Activated CD4-positive, alpha-beta T cell treated with anti-CD3 and anti-CD28 coated beads, Interleukin-2, amount 50 U/mL, for 1 hour (primary cell): ENCODE measurements at regions not wholly inside any gene's neighbourhood (a gene's known extent, or its start where the extent isn't known, plus 50 kb on each side); places are given as distances from the start of the nearest gene placed in this dataset.

ENCODE experiments used
- DNase-seq: peaks from one replicate; pipeline ENCODE4 v3.0.0-alpha.2; 2020

DNA sequence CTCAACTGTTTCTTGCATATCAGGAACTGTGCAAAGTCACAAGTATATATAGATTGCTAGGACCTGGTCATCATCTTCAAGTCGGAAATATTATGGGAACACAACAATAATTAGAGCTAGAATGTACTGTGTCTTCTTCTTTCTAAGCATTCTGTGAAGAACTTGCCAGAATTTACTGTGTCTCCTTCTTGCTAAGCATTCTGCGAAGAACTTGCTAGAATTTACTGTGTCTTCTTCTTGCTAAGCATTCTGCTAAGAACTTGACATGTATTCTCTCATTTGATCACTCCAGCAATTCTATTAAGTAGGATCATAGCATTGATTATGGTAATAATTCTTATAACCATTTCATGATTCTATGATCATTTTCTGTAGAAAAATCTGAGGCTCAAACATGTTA is 231.7 kb downstream of the FOXL1 start:
- no peak for DNase-seq

DNA sequence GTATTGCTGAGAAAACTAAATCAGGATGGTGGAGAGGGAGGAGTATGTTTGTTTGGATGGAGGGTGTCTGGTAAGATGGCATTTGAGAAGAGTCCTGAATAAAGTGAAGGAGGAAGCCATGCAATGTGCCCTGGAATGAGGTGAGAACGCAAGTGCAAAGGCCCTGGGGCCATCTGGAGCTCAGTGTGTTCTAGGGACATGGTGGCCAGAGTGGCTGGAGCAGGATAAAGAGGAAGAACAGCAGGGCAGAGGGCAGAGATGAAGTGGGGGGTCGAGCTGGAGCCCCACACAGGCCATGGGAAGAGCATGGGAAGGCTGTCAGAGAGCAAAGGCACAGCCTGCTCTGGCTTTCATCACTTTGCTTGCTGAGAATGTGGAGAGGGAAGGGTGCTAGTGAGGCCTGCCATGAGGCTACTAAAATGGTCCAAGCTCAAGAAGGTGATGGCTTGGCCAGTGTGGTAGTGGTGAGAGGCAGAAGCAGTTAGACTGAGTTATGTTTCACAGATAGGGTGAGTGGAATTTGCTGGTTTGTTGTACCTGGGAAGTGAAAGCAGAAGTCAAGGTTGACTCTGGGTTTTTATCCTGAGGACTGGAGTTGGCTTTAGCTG is 234.1 kb downstream of the FOXL1 start:
- DNase-seq, result no peak

DNA sequence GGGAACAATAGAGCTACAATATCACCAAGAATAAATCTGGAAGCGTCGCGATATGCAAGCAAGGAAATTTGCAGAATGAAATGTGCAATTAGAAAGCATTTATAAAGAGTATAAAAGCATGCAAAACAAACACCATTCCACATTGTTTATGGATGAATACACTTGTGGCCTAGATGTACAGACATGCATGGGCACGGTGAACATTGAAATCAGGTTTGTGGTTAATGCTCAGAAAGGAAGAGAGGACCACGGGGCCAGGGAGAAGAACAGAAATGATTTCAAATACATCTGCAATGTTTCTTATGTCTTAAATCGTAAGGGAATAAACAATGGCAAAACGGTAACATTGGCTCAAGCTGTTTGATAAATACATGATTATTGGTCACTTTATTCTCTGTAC is 235.9 kb downstream of the FOXL1 start:
- no peak for DNase-seq

DNA sequence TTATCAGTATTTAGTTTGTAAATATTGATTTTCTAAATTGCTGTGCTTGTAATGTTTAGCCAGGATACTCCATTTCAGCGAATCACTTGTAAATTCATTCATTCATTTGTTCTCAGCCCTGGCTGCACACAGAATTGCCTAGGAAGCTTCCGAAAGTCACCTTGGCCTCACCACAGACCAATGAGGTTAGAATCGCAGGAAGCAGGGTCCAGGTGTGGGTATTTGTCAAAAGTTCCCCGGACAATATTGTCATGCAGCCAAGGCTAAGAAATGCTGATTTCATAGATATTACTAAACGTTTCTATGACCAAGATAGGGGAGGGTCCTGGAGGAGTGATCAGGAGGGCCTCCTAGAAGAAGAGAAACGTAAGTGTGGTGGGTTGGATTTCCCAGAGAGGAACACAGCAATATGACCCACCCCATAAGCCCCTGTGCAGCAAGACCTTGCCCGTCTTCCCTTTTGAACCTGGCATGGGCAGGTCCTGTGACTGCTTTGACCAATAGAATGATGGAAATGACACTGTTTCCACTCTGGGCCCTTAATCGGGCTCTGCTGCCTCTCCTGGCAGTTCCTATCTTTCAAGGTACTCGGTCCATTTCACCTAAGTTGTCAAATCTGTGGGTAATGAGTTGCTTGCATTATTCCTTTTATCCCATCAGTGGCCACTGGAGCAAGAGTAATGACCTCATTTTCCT is 238.7 kb downstream of the FOXL1 start:
- no peak for DNase-seq

DNA sequence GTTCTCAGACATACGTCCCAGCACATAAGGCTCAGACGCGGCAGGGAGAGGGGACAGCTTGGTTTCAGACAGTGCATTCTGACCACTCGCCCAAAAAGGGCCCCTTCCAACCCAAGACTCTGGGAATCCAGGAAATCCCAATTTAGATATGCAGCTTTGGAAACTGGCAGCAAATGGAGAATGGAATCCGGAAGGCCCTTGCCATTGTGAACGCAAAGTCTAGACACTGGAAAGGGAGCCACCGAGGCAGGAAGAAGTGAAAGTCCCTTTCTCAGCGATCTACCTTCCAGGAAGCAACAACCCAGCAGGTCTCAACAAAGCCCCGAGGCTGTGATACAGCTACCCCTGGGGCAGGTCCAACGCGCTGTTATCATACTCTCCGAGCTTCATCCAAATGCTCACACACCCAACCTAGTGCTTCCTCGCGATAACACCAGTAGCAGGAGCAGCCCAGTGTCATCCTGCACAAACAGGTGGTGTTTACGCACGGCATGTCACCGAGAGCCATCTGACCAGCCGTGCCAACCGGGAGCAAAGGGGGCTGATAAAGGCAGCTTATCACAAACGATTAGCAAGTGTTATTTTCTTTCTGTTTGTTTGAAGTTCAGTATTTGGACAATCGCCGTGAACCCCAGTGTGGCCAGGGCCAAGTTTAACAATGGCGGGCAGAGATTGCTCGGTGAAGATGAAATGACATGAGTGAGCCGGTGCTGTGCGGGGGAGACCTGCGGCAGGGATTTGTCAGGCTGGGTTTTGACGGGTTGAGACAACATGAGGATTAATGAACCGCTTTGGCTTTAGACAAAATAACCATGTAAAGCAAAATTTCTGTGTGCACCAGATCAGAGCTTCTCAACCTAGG is 240.6 kb downstream of the FOXL1 start:
- DNase-seq, result no peak

DNA sequence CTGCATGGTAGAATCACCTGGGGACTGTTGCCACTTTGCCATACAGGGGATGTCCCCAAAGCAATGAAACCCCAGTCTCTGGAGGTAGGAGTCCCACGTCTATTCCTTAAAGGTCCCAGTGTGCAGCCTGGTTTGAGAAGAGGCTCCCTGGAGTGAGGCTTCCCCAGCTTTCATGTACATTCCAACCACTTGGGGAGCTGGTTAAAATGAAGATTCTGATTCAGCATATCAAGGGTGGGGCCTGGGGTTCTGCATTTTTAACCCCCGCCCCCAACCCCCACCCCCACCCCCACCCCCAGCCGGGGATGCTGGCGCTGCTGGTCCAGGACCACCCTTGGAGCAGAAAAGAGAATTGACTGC is 241.2 kb downstream of the FOXL1 start:
- DNase-seq, result no peak

DNA sequence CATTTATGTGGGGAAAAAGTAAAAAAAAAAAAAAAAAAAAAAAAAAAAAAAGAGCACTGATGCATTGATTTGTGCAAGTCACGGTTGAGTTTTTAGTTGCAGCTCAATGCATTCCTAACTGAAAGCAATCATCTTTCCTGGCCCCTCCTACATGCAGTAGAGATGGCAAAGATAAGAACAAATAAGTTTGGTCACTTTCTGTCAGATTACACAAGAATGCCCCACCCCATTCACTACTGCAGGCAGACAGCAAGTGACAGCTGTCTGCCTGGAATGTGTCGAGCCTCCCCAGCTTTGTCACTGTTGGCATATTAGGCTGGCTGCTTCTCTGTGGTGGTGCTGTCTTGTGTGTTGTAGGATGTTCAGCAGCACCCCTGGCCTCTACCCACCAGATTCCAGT is 243.5 kb downstream of the FOXL1 start:
- no peak for DNase-seq

DNA sequence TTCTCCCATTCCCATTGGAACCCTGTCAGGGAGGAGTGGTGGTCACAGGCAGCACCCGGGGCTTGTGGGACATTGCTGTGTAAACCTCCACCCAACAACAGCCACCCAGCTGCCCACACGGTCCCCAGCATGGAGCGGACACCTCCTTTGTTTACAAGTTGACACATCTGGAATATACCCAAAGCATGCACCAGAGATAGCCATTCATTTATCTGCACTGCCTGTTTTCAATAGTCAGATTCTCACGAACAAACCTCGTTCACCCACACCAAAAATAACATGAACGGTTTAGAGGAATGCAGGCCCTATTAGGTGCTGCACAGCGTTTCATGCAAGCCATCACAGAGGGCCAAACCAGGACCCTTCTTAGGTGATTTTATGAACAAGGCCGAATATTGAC is 244.8 kb downstream of the FOXL1 start:
- no peak for DNase-seq

DNA sequence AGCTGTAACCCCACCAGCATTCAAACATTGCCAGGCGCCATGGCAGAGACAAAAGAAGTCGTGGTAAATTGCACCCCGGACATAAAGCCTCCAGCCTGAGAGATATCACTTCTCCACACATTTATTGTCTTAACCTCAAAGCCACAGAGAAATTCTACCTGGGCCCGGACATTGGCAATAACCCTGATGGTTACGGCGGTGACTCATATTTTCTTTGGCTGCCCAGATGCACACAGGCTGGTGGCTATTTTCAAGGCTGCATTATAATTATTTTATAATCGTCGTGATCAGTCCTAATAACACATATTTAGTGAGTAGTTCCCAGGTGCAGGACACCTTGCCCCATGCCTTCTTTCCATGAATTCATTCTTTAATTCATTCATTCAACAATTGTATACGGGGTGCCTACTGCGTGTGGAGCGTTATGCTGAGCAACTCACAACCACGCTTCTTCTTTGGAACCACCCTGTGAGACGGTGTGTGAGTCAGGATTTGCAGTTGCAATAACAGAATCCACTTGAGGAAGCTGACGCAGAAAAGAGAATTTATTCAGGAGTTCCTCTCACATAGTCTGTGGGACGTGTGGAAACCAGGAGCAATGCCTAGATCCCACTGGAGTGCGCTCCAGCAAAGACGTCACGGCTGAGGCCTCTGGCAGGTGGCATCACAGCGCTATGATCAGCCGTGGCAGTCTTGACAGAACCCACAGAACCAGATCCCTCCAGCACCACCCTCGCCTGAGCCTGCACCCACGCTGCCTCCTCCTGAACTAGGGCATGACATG is 245.7 kb downstream of the FOXL1 start:
- no peak for DNase-seq

DNA sequence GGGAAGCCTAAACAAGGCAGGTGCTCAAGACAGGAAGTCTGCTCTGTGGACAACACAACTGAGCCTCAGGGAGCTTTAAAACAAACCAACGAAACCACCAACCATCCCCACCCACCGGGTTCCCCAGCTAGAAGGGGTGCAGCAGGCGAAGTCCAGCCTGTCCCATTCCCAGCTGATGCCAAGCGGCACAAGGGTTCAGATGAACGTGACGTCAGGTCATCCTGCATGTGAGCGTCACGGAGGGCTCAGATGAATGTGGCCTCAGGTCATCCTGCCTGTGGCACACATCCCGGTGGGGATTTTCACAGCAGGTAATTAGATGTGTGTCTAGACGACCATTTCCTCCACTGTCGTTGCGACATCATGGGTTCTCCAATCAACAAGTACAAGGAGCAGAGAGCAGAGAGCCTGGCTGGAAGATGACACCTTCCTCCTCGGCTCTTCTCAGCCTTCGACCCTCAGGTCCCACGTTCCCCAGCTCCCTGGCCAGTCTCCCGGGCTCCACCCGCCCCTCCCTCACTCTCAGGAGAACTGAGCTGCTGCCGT is 246.5 kb downstream of the FOXL1 start:
- DNase-seq, result no peak

DNA sequence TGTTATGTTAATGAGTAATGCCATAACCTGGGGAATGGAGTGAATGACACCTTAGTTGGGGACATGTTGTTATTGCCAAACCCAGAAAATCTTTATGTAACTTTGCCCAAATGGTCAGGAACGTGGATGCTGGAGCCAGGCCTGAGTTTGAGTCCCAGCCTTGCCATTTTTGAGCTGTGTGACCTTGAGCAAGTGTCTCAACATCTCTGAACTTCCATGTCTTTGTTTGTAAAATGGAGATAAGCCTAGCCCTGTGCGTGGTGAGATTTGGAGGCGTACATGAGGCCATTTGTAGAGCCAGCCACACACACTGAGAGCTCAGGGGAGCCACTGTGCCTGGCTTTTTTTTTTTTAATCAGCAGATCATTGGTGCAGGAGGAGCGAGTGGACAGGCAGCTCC is 247.3 kb downstream of the FOXL1 start:
- no peak for DNase-seq

DNA sequence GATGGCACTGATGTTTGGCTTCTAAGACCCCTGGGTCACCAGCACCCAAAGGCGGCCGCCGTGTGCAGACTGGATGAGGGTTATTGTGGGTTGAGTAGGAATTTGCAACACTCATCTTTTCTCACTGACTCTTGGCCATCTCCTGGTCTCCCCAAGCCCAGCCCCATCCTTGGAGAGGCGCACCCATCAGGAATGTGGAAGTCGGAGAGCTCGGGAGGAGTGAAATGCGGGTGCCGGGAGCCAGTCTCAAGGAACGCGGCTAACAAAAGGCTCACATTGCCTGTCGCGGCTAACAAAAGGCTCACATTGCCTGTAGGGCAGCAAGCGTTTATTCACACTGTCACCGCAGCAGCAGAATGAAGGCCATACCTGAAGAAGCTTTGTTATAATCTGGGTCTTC is 248.6 kb downstream of the FOXL1 start:
- no peak for DNase-seq

DNA sequence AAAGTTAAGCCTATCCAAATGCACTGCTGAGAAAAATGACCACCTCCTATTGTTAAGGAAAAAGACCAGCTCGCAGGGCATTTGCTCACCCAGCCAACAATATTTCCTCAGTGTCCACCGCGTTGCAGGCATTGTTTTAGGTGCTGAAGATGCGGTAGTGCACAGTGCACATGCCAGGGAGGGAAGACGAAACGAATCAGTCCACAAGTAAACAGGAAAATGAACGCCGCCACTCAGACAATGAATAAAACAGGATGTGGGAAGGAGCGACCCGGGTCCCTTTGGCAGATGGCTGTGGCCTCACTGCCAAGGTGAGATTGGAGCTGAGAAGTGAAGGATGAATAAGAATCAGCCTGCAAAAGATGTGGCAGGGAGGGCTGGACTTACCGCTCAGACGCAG is 249.2 kb downstream of the FOXL1 start:
- no peak for DNase-seq

DNA sequence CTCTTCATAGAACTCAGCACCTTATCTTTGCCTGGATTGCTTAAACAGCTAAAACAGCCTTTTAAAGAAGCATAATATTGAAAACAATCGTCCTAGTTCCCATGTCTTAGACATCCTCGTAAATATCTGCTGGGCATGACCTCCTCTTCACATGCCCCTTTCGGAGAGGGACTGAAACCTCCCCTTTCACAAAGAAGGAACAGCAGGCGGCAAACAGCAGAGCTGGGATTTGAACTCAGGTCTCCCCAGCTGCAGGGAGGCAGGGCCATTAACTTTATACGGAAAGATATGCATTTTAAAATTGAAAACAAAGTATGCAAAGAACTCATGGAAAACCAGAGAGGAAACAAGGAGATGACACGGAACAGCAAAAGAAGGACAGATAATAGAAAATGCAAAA is 249.9 kb downstream of the FOXL1 start:
- no peak for DNase-seq

DNA sequence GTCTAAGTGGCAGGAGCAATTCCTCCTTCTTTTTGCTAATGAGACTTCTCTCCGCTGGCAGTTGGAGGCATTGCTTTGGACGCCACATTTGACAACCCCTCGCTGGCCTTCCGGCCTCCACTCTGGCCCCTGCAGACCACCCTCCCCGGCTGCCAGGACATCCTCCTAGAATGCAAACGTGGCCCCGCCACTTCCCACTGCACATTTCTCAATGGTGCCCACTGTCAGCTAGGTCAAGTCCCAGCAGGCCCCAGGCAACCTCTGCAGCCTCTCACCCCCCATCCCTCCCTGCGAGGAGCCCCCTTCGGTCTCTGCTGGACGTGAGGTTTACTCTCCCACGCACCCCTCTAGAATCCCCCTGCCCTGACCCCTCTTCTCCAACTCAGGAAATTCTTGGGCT is 250.3 kb downstream of the FOXL1 start:
- no peak for DNase-seq

DNA sequence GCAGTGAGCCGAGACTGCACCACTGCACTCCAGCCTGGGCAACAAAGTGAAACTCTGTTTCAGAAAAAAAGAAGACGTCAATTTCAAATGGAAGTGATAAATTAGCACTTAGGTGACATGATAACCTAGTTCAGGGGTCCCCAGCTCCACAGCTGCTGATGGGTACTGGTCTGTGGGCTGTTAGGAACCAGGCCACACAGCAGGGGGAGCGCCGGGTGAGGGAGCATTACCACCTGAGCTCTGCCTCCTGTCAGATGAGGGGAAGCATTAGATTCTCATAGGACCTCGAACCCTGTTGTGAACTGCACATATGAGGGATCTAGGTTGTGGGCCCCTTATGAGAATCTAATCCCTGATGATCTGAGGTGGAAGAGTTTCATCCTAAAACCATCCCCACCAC is 253.0 kb downstream of the FOXL1 start:
- DNase-seq, result no peak

DNA sequence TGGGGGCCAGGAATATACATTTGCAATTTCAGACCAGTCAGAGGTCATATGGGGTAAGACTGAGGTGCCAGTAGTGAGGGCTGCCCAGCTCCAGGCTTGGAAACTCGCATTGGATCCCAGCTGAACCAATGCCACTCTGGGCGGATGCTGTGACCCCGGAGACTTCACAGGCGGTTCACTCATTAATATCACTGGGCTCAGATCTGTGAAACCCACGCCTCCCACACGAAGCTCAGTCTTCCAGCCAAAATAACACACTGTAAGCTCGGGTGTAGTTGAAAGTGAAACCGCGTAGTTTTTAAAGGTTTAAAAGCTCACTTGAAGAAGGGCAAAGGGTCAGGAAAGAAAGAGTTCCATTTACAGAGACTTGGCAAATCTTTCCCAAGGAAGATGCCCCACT is 254.8 kb downstream of the FOXL1 start:
- DNase-seq, result no peak

DNA sequence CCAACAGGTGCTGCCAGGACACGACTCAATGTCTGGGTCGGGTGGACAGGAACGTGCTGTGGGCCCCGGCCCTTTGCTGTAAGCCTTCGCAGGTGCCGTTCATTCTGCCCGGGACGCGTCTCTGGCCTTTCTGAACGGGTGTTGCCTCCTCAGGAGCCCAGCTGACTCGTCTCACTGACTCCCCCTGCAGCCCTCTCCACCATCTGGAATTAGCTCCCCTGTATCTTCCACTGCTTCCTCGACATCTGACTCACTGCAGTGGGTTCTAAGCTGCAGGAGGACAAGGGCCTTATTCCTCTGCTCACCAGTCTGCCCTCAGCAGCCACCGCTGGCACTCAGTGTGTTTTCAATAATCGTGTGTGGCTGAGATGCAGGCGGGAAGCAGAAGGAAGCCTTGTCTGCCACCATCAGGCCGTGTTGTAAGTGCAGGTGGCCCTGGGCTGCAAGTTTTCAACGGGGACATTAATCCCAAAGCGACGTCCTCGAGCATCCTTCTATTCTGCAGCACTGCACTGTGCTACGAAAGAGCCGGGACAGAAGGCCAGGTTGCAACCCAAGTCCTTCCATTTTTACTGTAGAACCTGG is 256.2 kb downstream of the FOXL1 start:
- DNase-seq, result no peak

DNA sequence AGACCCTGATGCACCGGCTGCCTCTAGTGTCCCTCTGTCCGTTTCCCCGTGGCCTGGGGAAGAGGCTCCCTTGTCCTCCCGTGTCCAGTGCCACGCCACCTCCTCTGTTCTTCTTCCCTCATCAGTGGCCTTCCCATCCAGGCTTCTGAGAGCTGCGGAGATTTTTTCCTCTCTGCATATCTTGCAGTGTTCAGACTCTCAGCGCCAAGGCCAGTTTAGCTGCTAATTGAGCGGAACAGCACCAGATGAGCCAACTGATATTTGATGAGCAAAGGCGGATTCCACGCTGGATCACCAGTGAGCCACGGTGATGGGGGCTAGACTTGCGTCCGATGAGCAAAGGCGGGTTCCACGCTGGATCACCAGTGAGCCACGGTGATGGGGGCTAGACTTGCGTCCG is 257.6 kb downstream of the FOXL1 start:
- DNase-seq, result no peak

DNA sequence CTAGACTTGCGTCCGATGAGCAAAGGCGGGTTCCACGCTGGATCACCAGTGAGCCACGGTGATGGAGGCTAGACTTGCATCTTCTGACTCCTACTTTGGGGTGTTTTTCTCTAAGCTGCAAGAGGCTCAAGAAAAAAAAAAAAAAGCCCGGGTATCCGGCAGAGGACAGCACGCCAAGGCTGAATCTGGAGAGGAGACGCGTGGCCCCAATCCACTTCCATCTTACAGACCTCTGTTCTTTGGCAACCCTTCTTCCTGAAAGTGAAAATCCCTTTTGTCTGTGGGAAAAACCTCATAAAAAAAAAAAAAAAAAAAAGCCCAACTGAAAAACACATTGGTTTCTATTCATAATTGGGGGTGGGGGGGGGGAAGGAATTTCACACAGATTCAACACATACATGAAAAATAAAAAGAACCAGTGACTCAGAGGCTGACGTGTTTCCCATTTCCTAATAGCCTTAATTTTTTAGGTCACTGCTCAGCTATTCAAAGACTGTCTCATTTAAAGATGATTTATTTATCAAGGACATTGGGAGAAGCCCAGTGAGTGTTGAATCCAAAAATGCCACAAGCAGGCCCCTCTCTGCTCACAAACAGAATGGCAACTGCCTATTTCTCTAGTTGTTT is 258.3 kb downstream of the FOXL1 start:
- no peak for DNase-seq

DNA sequence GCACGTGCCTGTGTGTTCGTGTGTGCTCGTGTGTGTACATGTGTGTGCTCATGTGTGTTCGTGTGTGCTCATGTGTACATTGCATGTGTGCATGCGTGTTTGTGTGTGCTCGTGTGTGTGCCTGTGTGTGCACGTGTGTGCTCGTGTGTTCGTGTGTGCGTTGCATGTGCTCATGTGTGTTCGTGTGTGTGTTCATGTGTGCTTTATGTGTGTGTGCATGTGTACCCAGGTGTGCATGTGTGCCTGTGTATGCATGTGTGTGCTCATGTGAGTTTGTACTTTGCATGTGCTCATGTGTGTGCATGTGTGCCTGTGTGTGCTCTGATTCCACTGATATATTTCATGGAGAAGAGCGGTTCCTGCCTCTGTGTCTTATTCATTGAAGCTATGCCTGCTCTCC is 265.5 kb downstream of the FOXL1 start:
- no peak for DNase-seq

DNA sequence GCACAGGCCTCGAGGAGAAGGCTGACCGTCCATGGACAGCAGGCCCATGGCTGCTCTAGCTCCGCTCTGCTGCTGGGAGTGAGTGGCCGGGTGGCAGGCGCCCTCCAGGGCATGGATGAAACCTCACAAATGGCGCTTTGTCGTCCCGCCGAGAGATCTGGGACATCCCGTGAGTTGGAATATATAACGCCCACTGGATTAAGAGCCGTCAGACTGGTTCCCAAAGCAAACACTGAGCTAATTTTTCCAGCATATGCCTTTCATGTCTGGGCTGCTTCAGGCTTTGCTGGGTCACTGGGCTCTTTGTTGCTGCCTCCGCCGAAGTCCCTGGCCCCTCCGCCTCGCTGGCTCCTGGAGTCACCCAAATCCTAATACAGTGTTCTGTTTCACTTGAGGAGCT is 266.3 kb downstream of the FOXL1 start:
- no peak for DNase-seq
